Gastrocnemius medialis (tissue), 4 donors: ENCODE measurements at regions not wholly inside any gene's neighbourhood (a gene's known extent, or its start where the extent isn't known, plus 50 kb on each side); places are given as distances from the start of the nearest gene placed in this dataset.
"Not testable (repeated sequence)": the region's sequence is repeated elsewhere in the genome, so short reads cannot be mapped to it uniquely, and the experiment has no call there.

Source experiments
- ATAC-seq, 2 donors: fragments of 150-250 bp; one replicate each; pipeline ENCODE4 v1.9.1; 2016
- DNase-seq, 2 donors: peaks; one replicate each; pipeline ENCODE4 v3.0.0-alpha.2; 2019
- H3K27ac ChIP-seq, 4 donors: fragments of 200-600 bp; sonication (generic); 1 replicate in 1 of 4; 2 replicates in 3 of 4; pipeline ENCODE4 v1.5.1; 2016 to 2018; ENCODE audit warnings: mild to moderate bottlenecking in 2 of 4, moderate library complexity in 1 of 4
- H3K27me3 ChIP-seq, 3 donors: fragments of 200-600 bp; sonication (generic) in 2 of 3; 1 replicate in 1 of 3; 2 replicates in 2 of 3; pipeline versions ENCODE4 v1.5.1 to v1.6.0; 2016 to 2019; ENCODE audit warnings: mild to moderate bottlenecking in 1 of 3, moderate library complexity in 1 of 3
- H3K36me3 ChIP-seq, 2 donors: fragments of 200-600 bp; sonication (generic) in 1 of 2; one replicate each; pipeline ENCODE4 v1.5.1; 2017 to 2018
- H3K4me1 ChIP-seq, 2 donors: fragments of 200-600 bp; sonication (generic) in 1 of 2; one replicate each; pipeline ENCODE4 v1.5.1; 2016 to 2017; ENCODE audit warnings: mild to moderate bottlenecking in 2 of 2
- H3K4me3 ChIP-seq, 4 donors: fragments of 200-600 bp; sonication (generic) in 3 of 4; 1 replicate in 1 of 4; 2 replicates in 3 of 4; pipeline ENCODE4 v1.5.1; 2016 to 2019; ENCODE audit warnings: mild to moderate bottlenecking in 2 of 4
- H3K9me3 ChIP-seq, 3 donors: fragments of 200-600 bp; sonication (generic) in 2 of 3; 1 replicate in 1 of 3; 2 replicates in 2 of 3; pipeline ENCODE4 v1.5.1; 2016 to 2019
- POLR2A ChIP-seq, 2 donors: fragments of 450-650 bp; IDR thresholded peaks; one replicate each; pipeline ENCODE4 v1.6.1; 2017; ENCODE audit warnings: antibody characterized with exemption in 2 of 2, mild to moderate bottlenecking in 2 of 2, moderate library complexity in 2 of 2
- in situ Hi-C, 4 donors: fragments of 200-750 bp; cut with MboI; loops; one replicate each; pipeline versions ENCODE4 v1.15.0 to v1.8.0; 2017; ENCODE audit warnings: low sequenced_read_pairs in 4 of 4
- intact Hi-C: fragments of 100-400 bp; cut with DNase I; formaldehyde crosslinking; loops from one replicate; pipeline ENCODE4 v1.15.1; 2023; ENCODE audit warnings: low total_unique reads
- TF ChIP-seq, protein P1 (sequence below), 5 experiments: fragments of 450-650 bp in 3 of 5; fragments of 200-600 bp in 2 of 5; sonication (generic) in 2 of 5; IDR thresholded peaks in 4 of 5; conservative IDR thresholded peaks in 1 of 5; 1 replicate in 4 of 5; 2 replicates in 1 of 5; pipeline ENCODE4 v1.5.1; 2016 to 2019; ENCODE audit warnings: antibody characterized with exemption in 5 of 5, mild to moderate bottlenecking in 3 of 5, moderate library complexity in 3 of 5

- Histone ChIP-seq H3K4me1 (no peaks in the 10 kb centered on the region), H3K27ac (no peak overlapping the region), H3K9me3 (no peaks in the 10 kb centered on the region), H3K36me3 (no peaks in the 10 kb centered on the region), H3K27me3 (no peaks in the 10 kb centered on the region), H3K4me3 (no peak overlapping the region)
- TF ChIP-seq, protein P1, sequence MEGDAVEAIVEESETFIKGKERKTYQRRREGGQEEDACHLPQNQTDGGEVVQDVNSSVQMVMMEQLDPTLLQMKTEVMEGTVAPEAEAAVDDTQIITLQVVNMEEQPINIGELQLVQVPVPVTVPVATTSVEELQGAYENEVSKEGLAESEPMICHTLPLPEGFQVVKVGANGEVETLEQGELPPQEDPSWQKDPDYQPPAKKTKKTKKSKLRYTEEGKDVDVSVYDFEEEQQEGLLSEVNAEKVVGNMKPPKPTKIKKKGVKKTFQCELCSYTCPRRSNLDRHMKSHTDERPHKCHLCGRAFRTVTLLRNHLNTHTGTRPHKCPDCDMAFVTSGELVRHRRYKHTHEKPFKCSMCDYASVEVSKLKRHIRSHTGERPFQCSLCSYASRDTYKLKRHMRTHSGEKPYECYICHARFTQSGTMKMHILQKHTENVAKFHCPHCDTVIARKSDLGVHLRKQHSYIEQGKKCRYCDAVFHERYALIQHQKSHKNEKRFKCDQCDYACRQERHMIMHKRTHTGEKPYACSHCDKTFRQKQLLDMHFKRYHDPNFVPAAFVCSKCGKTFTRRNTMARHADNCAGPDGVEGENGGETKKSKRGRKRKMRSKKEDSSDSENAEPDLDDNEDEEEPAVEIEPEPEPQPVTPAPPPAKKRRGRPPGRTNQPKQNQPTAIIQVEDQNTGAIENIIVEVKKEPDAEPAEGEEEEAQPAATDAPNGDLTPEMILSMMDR (IDR thresholded peaks at IDR 0.05 in 4 of 5, conservative IDR thresholded peaks at IDR 0.05 in 1 of 5), result no peak
- TF ChIP-seq POLR2A (IDR thresholded peaks at IDR 0.05), result no peak
- DNase-seq, result no peak
- in situ Hi-C loops (no loop called here), intact Hi-C loops (no loop called here)
- ATAC-seq, result no peak
Observed at GRCh38 chr6:126888727-126889725, 229.4 kb upstream of the RSPO3 start.

DNA sequence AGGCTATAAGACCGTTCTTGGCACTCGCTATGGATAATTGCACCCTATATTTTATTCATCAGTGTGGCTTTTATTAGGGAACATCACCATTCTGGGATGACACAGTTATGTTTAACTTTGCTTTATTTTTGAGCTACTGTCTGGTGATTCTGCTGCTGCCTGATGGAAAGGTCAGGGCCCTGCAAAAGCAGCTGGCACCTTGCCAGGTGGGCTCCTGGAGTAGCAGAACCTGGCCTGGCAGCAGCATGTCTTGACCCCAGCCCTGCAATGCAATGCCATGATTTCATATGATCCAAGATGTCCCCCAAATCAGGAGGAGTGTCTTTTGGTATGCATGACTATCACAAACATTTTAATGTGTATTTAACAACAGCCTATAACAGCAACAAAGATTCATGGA, 228.4 kb upstream of the RSPO3 start:
- TF ChIP-seq POLR2A (IDR thresholded peaks at IDR 0.05), result no peak
- TF ChIP-seq, protein P1 (IDR thresholded peaks at IDR 0.05 in 4 of 5, conservative IDR thresholded peaks at IDR 0.05 in 1 of 5), result no peak
- in situ Hi-C loops, result no loop called here

DNA sequence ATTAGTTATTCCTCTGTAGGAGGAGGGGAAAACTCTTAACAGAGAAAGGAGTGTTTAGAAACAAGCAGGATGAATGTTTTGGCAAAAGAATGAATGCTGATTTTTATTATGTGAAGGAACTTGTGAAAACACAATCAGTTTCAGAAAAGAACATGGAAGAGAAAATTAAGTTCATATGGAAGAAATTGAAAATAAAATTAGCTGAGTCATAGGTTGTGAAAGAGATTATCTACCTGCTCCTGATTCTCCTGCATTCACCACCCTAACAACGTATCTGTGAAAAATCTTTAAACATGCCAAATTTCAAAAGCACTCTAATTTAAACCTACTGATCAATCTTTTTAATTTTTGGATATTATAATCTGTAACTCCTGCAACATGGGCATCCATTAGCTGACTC, 227.3 kb upstream of the RSPO3 start:
- no peaks in the 10 kb centered on the region for H3K4me1 ChIP-seq
- in situ Hi-C loops (no loop called here), intact Hi-C loops (no loop called here)
- H3K27me3 ChIP-seq, result no peaks in the 10 kb centered on the region
- no peak overlapping the region for H3K27ac ChIP-seq
- DNase-seq (no peak), ATAC-seq (no peak)
- no peaks in the 10 kb centered on the region for H3K36me3 ChIP-seq
- H3K9me3 ChIP-seq, result no peaks in the 10 kb centered on the region
- H3K4me3 ChIP-seq, result no peak overlapping the region
- no peak for TF ChIP-seq POLR2A (IDR thresholded peaks at IDR 0.05)
- TF ChIP-seq, protein P1 (IDR thresholded peaks at IDR 0.05 in 4 of 5, conservative IDR thresholded peaks at IDR 0.05 in 1 of 5), result no peak

More for the DNA sequence above, 228.4 kb upstream of the RSPO3 start:
- ATAC-seq, result no peak
- Histone ChIP-seq H3K27ac (no peak overlapping the region), H3K4me1 (no peaks in the 10 kb centered on the region), H3K9me3 (no peaks in the 10 kb centered on the region), H3K36me3 (no peaks in the 10 kb centered on the region), H3K27me3 (no peaks in the 10 kb centered on the region), H3K4me3 (no peak overlapping the region)
- no peak for DNase-seq
- intact Hi-C loops, result no loop called here

- H3K27me3 ChIP-seq, H3K4me3 ChIP-seq, intact Hi-C loops, H3K27ac ChIP-seq, ATAC-seq, H3K4me1 ChIP-seq, H3K36me3 ChIP-seq, H3K9me3 ChIP-seq, DNase-seq, in situ Hi-C loops: not testable (repeated sequence)
Observed at GRCh38 chr6:126892869-126893268, 225.6 kb upstream of the RSPO3 start.

GRCh38 chr6:126897758-126898157, 220.7 kb upstream of the RSPO3 start:
- in situ Hi-C loops (no loop called here), intact Hi-C loops (no loop called here)
- TF ChIP-seq, protein P1 (IDR thresholded peaks at IDR 0.05 in 4 of 5, conservative IDR thresholded peaks at IDR 0.05 in 1 of 5), result no peak
- no peak for TF ChIP-seq POLR2A (IDR thresholded peaks at IDR 0.05)

More at GRCh38 chr6:126897758-126898157, 220.7 kb upstream of the RSPO3 start:
- no peaks in the 10 kb centered on the region for H3K27me3 ChIP-seq
- H3K27ac ChIP-seq, result no peak overlapping the region
- H3K4me1 ChIP-seq, result no peaks in the 10 kb centered on the region
- ATAC-seq, result no peak
- no peaks in the 10 kb centered on the region for H3K36me3 ChIP-seq
- no peak for DNase-seq
- no peak overlapping the region for H3K4me3 ChIP-seq
- H3K9me3 ChIP-seq, result no peaks in the 10 kb centered on the region
